A673 (cell line): ENCODE measurements at regions not wholly inside any gene's neighbourhood (a gene's known extent, or its start where the extent isn't known, plus 50 kb on each side); places are given as distances from the start of the nearest gene placed in this dataset.
"Not testable (repeated sequence)": the region's sequence is repeated elsewhere in the genome, so short reads cannot be mapped to it uniquely, and the experiment has no call there.

ENCODE experiments used
- BruUV-seq: library from RNA; stranded (reverse); fragments of 400-500 nt; replicated peaks from 2 replicates; lab custom pipeline; 2021; lab: Mats Ljungman, UMichigan
- CTCF ChIA-PET: fragments of 300-600 bp; sonication (Branson Sonifier 250); formaldehyde crosslinking; loops from one replicate; lab custom pipeline; 2022; ENCODE audit warnings: antibody characterized with exemption; lab: Charles Lee
- POLR2A ChIA-PET: fragments of 300-600 bp; sonication (Branson Sonifier 250); formaldehyde crosslinking; loops from one replicate; lab custom pipeline; 2022; ENCODE audit warnings: antibody characterized with exemption; ENCODE audit not compliant: low non-redundant PET; lab: Charles Lee
- DNase-seq: peaks from one replicate; pipeline ENCODE4 v3.0.0-alpha.2; 2015; ENCODE audit warnings: low spot score
- H3K27ac ChIP-seq: fragments of 200-600 bp; sonication (generic); 2 replicates; pipeline ENCODE4 v1.5.1; 2016; ENCODE audit warnings: mixed run types, low read depth, mild to moderate bottlenecking, mixed read lengths, antibody characterized with exemption, low read length; ENCODE audit not compliant: poor library complexity, severe bottlenecking
- H3K27me3 ChIP-seq: fragments of 200-600 bp; sonication (generic); replicated peaks from 2 replicates; pipeline ENCODE4 v1.6.1; 2017; ENCODE audit warnings: mixed run types, low read depth, mild to moderate bottlenecking, mixed read lengths, antibody characterized with exemption, low read length; ENCODE audit not compliant: insufficient read depth, poor library complexity
- H3K36me3 ChIP-seq: fragments of 200-600 bp; sonication (generic); 2 replicates; pipeline ENCODE4 v1.6.1; 2016; ENCODE audit warnings: mixed run types, mild to moderate bottlenecking, mixed read lengths, antibody characterized with exemption, low read length; ENCODE audit not compliant: insufficient read depth, poor library complexity, severe bottlenecking
- H3K4me1 ChIP-seq: fragments of 200-600 bp; sonication (generic); 2 replicates; pipeline ENCODE4 v1.6.1; 2017; ENCODE audit warnings: mixed run types, mild to moderate bottlenecking, mixed read lengths, antibody characterized with exemption, low read length; ENCODE audit not compliant: insufficient read depth, poor library complexity, severe bottlenecking
- H3K4me3 ChIP-seq: fragments of 200-600 bp; sonication (generic); 2 replicates; pipeline ENCODE4 v1.5.1; 2016; ENCODE audit warnings: low read depth, mixed run types, mild to moderate bottlenecking, mixed read lengths, low read length; ENCODE audit not compliant: poor library complexity, severe bottlenecking
- H3K9me3 ChIP-seq: fragments of 200-600 bp; sonication (generic); 2 replicates; pipeline ENCODE4 v1.6.1; 2016; ENCODE audit warnings: mixed run types, low read depth, mild to moderate bottlenecking, mixed read lengths, antibody characterized with exemption, low read length; ENCODE audit not compliant: poor library complexity, severe bottlenecking
- intact Hi-C: fragments of 100-400 bp; cut with micrococcal nuclease; formaldehyde crosslinking; loops from one replicate; pipeline ENCODE4 v1.10.0; 2022; ENCODE audit not compliant: unreplicated experiment

DNA sequence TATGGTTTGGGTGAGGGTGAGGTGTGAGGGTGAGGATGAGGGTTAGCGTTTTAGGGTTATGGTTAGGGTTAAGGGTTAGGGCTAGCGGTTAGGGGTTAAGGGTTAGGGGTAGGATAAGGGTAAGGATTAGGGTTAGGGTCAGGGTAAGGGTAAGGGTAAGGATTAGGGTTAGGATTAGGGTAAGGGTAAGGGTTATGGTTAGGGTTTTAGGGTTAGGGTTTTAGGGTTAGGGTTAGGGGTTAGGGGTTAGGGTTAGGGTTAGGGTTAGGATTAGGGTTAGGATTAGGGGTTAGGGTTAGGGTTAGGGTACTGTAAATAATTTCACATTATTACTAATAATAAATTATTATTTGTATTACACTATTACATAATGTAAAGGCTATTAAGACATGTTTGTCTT lies 359.5 kb downstream of the CACNA1B start:
- H3K36me3 ChIP-seq, POLR2A ChIA-PET, H3K4me1 ChIP-seq, DNase-seq, BruUV-seq, H3K27ac ChIP-seq, intact Hi-C loops, H3K9me3 ChIP-seq, H3K27me3 ChIP-seq, CTCF ChIA-PET, H3K4me3 ChIP-seq: not testable (repeated sequence)

DNA sequence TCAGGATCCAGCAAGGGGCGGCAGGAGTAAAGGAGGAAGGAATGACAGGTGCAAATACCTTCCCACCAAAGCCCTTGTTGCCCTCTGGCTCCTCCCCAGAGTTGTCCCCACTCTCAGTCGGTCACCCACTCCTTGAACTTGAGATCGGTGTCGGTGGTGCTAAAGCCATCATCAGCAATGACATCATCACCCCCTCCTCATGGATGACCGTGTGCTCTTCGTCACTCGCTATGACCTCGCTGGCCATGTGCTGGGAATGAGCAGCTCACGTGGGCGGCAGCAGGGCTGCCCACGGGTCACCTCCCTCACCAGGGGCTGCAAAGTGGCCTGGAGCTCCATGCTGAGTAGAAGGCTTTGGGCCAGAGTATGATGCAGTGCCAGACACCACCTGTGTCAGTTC lies 405.3 kb downstream of the CACNA1B start:
- CTCF ChIA-PET, H3K4me3 ChIP-seq, H3K27ac ChIP-seq, POLR2A ChIA-PET, H3K4me1 ChIP-seq, BruUV-seq, H3K27me3 ChIP-seq, H3K9me3 ChIP-seq, DNase-seq, H3K36me3 ChIP-seq, intact Hi-C loops: not testable (repeated sequence)
